ENCODE measurements at regions not wholly inside any gene's neighbourhood (a gene's known extent, or its start where the extent isn't known, plus 50 kb on each side); places are given as distances from the start of the nearest gene placed in this dataset.

GRCh38 chr5:92874790-92875189 lies 706.2 kb downstream of the NR2F1-AS1 start:
- no peak overlapping the region for H2AFZ ChIP-seq (ENCODE audit: low read length)
- no peak overlapping the region for H3K4me3 ChIP-seq (ENCODE audit: low read length in 2 of 2)
- no peak overlapping the region for H3K27ac ChIP-seq (replicated peaks; ENCODE audit: low read length)
- H3K79me1 ChIP-seq (ENCODE audit: low read depth, low read length): no peaks in the 10 kb centered on the region
- H3K23ac ChIP-seq (ENCODE audit: low read depth, low read length, poor library complexity): no peak overlapping the region
- H3K18ac ChIP-seq (ENCODE audit: low read length): no peak overlapping the region
- no peak overlapping the region for H2BK120ac ChIP-seq (ENCODE audit: low read depth, low read length)
- WGBS, 2 donors (ENCODE audit: extremely low coverage in 2 of 2, insufficient read length in 2 of 2, insufficient replicate concordance in 1 of 2): no CpG with 5 or more reads among the region's 2 CpGs
- no peak overlapping the region for H2BK12ac ChIP-seq (ENCODE audit: low read length)
- no peak overlapping the region for H2BK5ac ChIP-seq (ENCODE audit: low read length)
- no peak overlapping the region for H4K91ac ChIP-seq (ENCODE audit: low read depth, low read length, poor library complexity)
- H2BK15ac ChIP-seq (ENCODE audit: low read length): no peak overlapping the region
- no peak for DNase-seq (ENCODE audit: low spot score)
- H4K8ac ChIP-seq (ENCODE audit: low read depth, low read length): no peak overlapping the region
- H3K4ac ChIP-seq (ENCODE audit: low read length): no peak overlapping the region
- H3K4me1 ChIP-seq (ENCODE audit: control insufficient read depth in 2 of 2, insufficient read depth in 1 of 2, low read depth in 1 of 2, low read length in 2 of 2): peaks cover 5 to 11% of the 10 kb centered on the region in 2 donors
- peaks cover 0 to 2% of the 10 kb centered on the region in 2 donors for H3K36me3 ChIP-seq (replicated peaks in 1 of 2; ENCODE audit: control insufficient read depth in 2 of 2, insufficient read depth in 2 of 2, low read length in 2 of 2)
- H3K9ac ChIP-seq (ENCODE audit: low read depth, low read length, poor library complexity): no peak overlapping the region
- H2AK5ac ChIP-seq (ENCODE audit: low read depth, low read length): no peak overlapping the region
- peaks cover 10 to 33% of the 10 kb centered on the region in 2 donors for H3K9me3 ChIP-seq (replicated peaks in 1 of 2; ENCODE audit: control insufficient read depth in 2 of 2, insufficient read depth in 1 of 2, low read depth in 1 of 2, low read length in 2 of 2)
- no peaks in the 10 kb centered on the region for H3K27me3 ChIP-seq (ENCODE audit: control insufficient read depth in 3 of 3, insufficient read depth in 3 of 3, low read depth in 1 of 3, low read length in 3 of 3)
- H3K4me2 ChIP-seq (ENCODE audit: insufficient read depth, low read length, poor library complexity, severe bottlenecking): no peak overlapping the region
- no peak overlapping the region for H3K14ac ChIP-seq (ENCODE audit: low read length)

- peaks cover 0 to 6% of the 10 kb centered on the region in 2 donors for H3K9me3 ChIP-seq (replicated peaks in 1 of 2; ENCODE audit: control insufficient read depth in 2 of 2, insufficient read depth in 1 of 2, low read depth in 1 of 2, low read length in 2 of 2)
- H4K91ac ChIP-seq (ENCODE audit: low read depth, low read length, poor library complexity): no peak overlapping the region
- no peaks in the 10 kb centered on the region for H3K79me1 ChIP-seq (ENCODE audit: low read depth, low read length)
- H3K36me3 ChIP-seq (replicated peaks in 1 of 2; ENCODE audit: control insufficient read depth in 2 of 2, insufficient read depth in 2 of 2, low read length in 2 of 2): no peaks in the 10 kb centered on the region
- H2AFZ ChIP-seq (ENCODE audit: low read length): no peak overlapping the region
- WGBS, 2 donors (ENCODE audit: extremely low coverage in 2 of 2, insufficient read length in 2 of 2, insufficient replicate concordance in 1 of 2): no CpG with 5 or more reads among the region's 3 CpGs
- no peak overlapping the region for H3K4ac ChIP-seq (ENCODE audit: low read length)
- no peak overlapping the region for H3K9ac ChIP-seq (ENCODE audit: low read depth, low read length, poor library complexity)
- H3K4me1 ChIP-seq (ENCODE audit: control insufficient read depth in 2 of 2, insufficient read depth in 1 of 2, low read depth in 1 of 2, low read length in 2 of 2): no peaks in the 10 kb centered on the region
- H2BK12ac ChIP-seq (ENCODE audit: low read length): no peak overlapping the region
- H2BK120ac ChIP-seq (ENCODE audit: low read depth, low read length): no peak overlapping the region
- H3K14ac ChIP-seq (ENCODE audit: low read length): no peak overlapping the region
- DNase-seq (ENCODE audit: low spot score): no peak
- no peak overlapping the region for H2AK5ac ChIP-seq (ENCODE audit: low read depth, low read length)
- no peak overlapping the region for H2BK15ac ChIP-seq (ENCODE audit: low read length)
- H3K4me2 ChIP-seq (ENCODE audit: insufficient read depth, low read length, poor library complexity, severe bottlenecking): no peak overlapping the region
- H2BK5ac ChIP-seq (ENCODE audit: low read length): no peak overlapping the region
- H3K18ac ChIP-seq (ENCODE audit: low read length): no peak overlapping the region
- H3K23ac ChIP-seq (ENCODE audit: low read depth, low read length, poor library complexity): no peak overlapping the region
- H3K4me3 ChIP-seq (ENCODE audit: low read length in 2 of 2): no peak overlapping the region
- no peak overlapping the region for H3K27ac ChIP-seq (replicated peaks; ENCODE audit: low read length)
- H3K27me3 ChIP-seq (ENCODE audit: control insufficient read depth in 3 of 3, insufficient read depth in 3 of 3, low read depth in 1 of 3, low read length in 3 of 3): no peaks in the 10 kb centered on the region
- no peak overlapping the region for H4K8ac ChIP-seq (ENCODE audit: low read depth, low read length)
Measured at GRCh38 chr5:92868442-92868841, 712.6 kb downstream of the NR2F1-AS1 start.

- Histone ChIP-seq H2BK120ac (ENCODE audit: low read depth, low read length) (no peak overlapping the region), H2AK5ac (ENCODE audit: low read depth, low read length) (no peak overlapping the region), H3K14ac (ENCODE audit: low read length) (no peak overlapping the region), H3K4me1 (ENCODE audit: control insufficient read depth in 2 of 2, insufficient read depth in 1 of 2, low read depth in 1 of 2, low read length in 2 of 2) (no peaks in the 10 kb centered on the region), H4K8ac (ENCODE audit: low read depth, low read length) (no peak overlapping the region), H3K4me2 (ENCODE audit: insufficient read depth, low read length, poor library complexity, severe bottlenecking) (no peak overlapping the region), H2BK15ac (ENCODE audit: low read length) (no peak overlapping the region), H3K36me3 (replicated peaks in 1 of 2; ENCODE audit: control insufficient read depth in 2 of 2, insufficient read depth in 2 of 2, low read length in 2 of 2) (no peaks in the 10 kb centered on the region), H2AFZ (ENCODE audit: low read length) (no peak overlapping the region), H3K27ac (replicated peaks; ENCODE audit: low read length) (no peak overlapping the region), H3K9ac (ENCODE audit: low read depth, low read length, poor library complexity) (no peak overlapping the region), H3K18ac (ENCODE audit: low read length) (no peak overlapping the region), H3K9me3 (replicated peaks in 1 of 2; ENCODE audit: control insufficient read depth in 2 of 2, insufficient read depth in 1 of 2, low read depth in 1 of 2, low read length in 2 of 2) (no peaks in the 10 kb centered on the region), H3K79me1 (ENCODE audit: low read depth, low read length) (no peaks in the 10 kb centered on the region), H3K27me3 (ENCODE audit: control insufficient read depth in 3 of 3, insufficient read depth in 3 of 3, low read depth in 1 of 3, low read length in 3 of 3) (no peaks in the 10 kb centered on the region), H3K23ac (ENCODE audit: low read depth, low read length, poor library complexity) (no peak overlapping the region), H2BK5ac (ENCODE audit: low read length) (no peak overlapping the region), H3K4ac (ENCODE audit: low read length) (no peak overlapping the region), H3K4me3 (ENCODE audit: low read length in 2 of 2) (no peak overlapping the region), H4K91ac (ENCODE audit: low read depth, low read length, poor library complexity) (no peak overlapping the region), H2BK12ac (ENCODE audit: low read length) (no peak overlapping the region)
- WGBS, 2 donors (ENCODE audit: extremely low coverage in 2 of 2, insufficient read length in 2 of 2, insufficient replicate concordance in 1 of 2): no CpG with 5 or more reads among the region's 2 CpGs
- no peak for DNase-seq (ENCODE audit: low spot score)
Measured at GRCh38 chr5:92864591-92864990, 716.4 kb downstream of the NR2F1-AS1 start.

GRCh38 chr5:92863666-92864065 lies 717.4 kb downstream of the NR2F1-AS1 start:
- Histone ChIP-seq H3K79me1 (ENCODE audit: low read depth, low read length) (no peaks in the 10 kb centered on the region), H3K14ac (ENCODE audit: low read length) (no peak overlapping the region), H2AFZ (ENCODE audit: low read length) (no peak overlapping the region), H3K4me3 (ENCODE audit: low read length in 2 of 2) (no peak overlapping the region), H3K4me1 (ENCODE audit: control insufficient read depth in 2 of 2, insufficient read depth in 1 of 2, low read depth in 1 of 2, low read length in 2 of 2) (no peaks in the 10 kb centered on the region), H2AK5ac (ENCODE audit: low read depth, low read length) (no peak overlapping the region), H2BK5ac (ENCODE audit: low read length) (no peak overlapping the region), H4K8ac (ENCODE audit: low read depth, low read length) (no peak overlapping the region), H3K4ac (ENCODE audit: low read length) (no peak overlapping the region), H3K27ac (replicated peaks; ENCODE audit: low read length) (no peak overlapping the region), H4K91ac (ENCODE audit: low read depth, low read length, poor library complexity) (no peak overlapping the region), H3K27me3 (ENCODE audit: control insufficient read depth in 3 of 3, insufficient read depth in 3 of 3, low read depth in 1 of 3, low read length in 3 of 3) (no peaks in the 10 kb centered on the region), H3K9ac (ENCODE audit: low read depth, low read length, poor library complexity) (no peak overlapping the region), H2BK15ac (ENCODE audit: low read length) (no peak overlapping the region), H3K36me3 (replicated peaks in 1 of 2; ENCODE audit: control insufficient read depth in 2 of 2, insufficient read depth in 2 of 2, low read length in 2 of 2) (no peaks in the 10 kb centered on the region), H3K18ac (ENCODE audit: low read length) (no peak overlapping the region), H3K23ac (ENCODE audit: low read depth, low read length, poor library complexity) (no peak overlapping the region), H3K9me3 (replicated peaks in 1 of 2; ENCODE audit: control insufficient read depth in 2 of 2, insufficient read depth in 1 of 2, low read depth in 1 of 2, low read length in 2 of 2) (no peaks in the 10 kb centered on the region), H2BK12ac (ENCODE audit: low read length) (no peak overlapping the region), H2BK120ac (ENCODE audit: low read depth, low read length) (no peak overlapping the region), H3K4me2 (ENCODE audit: insufficient read depth, low read length, poor library complexity, severe bottlenecking) (no peak overlapping the region)
- WGBS, 2 donors (ENCODE audit: extremely low coverage in 2 of 2, insufficient read length in 2 of 2, insufficient replicate concordance in 1 of 2): no CpG with 5 or more reads among the region's 2 CpGs
- no peak for DNase-seq (ENCODE audit: low spot score)

All from neuronal stem cell (in vitro differentiated cells).